HG02870 (cell line): ENCODE measurements at regions not wholly inside any gene's neighbourhood (a gene's known extent, or its start where the extent isn't known, plus 50 kb on each side); places are given as distances from the start of the nearest gene placed in this dataset.
"Not testable (repeated sequence)": the region's sequence is repeated elsewhere in the genome, so short reads cannot be mapped to it uniquely, and the experiment has no call there.

Experiments used
- ATAC-seq: cut with Tn5 transposase; IDR thresholded peaks from one replicate; pipeline ENCODE4 v1.9.1; 2021; ENCODE audit warnings: mild to moderate bottlenecking, moderate library complexity; ENCODE audit not compliant: unreplicated experiment

GRCh38 chr10:63836666-63837442 lies 315.7 kb downstream of the REEP3 start:
- ATAC-seq: no peak

DNA sequence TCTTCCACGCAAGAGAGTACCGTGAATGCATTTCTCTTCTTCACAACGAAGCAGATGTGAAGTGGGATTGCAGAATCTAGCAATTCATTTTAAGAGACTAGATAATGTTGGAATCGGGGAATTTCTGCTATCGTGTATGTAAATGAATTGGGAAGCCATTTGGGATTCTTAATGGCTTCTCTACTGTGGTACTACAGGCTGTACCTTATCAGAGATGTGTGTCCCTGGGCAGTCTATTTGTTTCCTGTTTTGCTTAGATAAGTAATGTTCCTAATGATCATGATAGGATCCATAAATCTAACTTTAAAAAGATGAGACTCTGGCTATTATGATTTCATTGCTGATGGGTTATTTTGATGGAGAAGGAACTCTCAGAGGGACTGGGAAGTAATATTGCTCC lies 320.6 kb downstream of the REEP3 start:
- ATAC-seq: no peak

DNA sequence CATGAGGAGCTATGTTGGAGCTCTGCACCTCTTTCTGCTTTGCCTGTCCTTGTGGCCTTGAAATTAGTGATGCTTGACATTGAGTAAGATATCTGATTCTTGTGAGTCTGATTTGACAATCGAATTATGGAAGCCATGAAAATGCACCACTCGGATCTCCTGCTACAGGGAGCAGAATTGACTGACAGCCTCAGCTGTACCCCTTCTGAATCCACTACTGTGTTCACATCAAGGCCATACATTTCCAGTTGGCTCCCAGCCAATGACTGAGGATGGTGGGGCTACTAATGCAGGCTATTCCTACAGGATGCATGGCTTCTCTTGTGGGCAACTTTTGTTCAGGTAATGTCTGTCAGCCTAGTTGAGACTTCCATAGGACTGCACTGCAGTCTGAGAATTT lies 321.9 kb downstream of the REEP3 start:
- ATAC-seq: no peak

- not testable (repeated sequence) for ATAC-seq
Observed at GRCh38 chr10:63848871-63849270, 327.7 kb downstream of the REEP3 start.

DNA sequence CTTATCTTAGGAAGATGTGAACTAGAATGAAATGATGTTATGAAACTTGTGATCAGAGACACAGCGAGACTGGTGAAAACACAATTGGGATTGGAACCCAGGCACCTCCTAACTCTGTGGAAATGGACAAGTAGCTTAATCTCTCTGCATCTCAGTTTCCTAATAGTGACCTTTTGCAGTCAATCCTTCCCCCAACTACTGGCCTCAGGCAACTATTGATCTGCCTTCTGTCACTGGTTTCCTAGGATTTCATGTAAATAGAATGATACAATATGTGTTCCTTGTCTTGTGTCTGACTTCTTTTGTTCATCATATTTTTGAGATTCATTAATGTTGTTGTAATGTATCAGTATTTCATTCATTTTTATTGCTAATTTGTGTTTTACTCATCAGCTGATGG lies 341.7 kb downstream of the REEP3 start:
- no peak for ATAC-seq

GRCh38 chr10:63865210-63865609 lies 344.0 kb downstream of the REEP3 start:
- ATAC-seq: no peak

GRCh38 chr10:63866075-63866746 lies 345.0 kb downstream of the REEP3 start:
- peak; percentile 92 for ATAC-seq

- peak; percentile 54 for ATAC-seq
Observed at GRCh38 chr10:63866747-63867140, 345.5 kb downstream of the REEP3 start.

- ATAC-seq: no peak
Observed at GRCh38 chr10:63878428-63878827, 357.2 kb downstream of the REEP3 start.

GRCh38 chr10:63883861-63884260 lies 362.7 kb downstream of the REEP3 start:
- no peak for ATAC-seq

- ATAC-seq: no peak
Observed at GRCh38 chr10:63884426-63884825, 363.2 kb downstream of the REEP3 start.

GRCh38 chr10:63885156-63885555 lies 364.0 kb downstream of the REEP3 start:
- ATAC-seq: no peak

GRCh38 chr10:63886281-63887022 lies 365.3 kb downstream of the REEP3 start:
- ATAC-seq: no peak

DNA sequence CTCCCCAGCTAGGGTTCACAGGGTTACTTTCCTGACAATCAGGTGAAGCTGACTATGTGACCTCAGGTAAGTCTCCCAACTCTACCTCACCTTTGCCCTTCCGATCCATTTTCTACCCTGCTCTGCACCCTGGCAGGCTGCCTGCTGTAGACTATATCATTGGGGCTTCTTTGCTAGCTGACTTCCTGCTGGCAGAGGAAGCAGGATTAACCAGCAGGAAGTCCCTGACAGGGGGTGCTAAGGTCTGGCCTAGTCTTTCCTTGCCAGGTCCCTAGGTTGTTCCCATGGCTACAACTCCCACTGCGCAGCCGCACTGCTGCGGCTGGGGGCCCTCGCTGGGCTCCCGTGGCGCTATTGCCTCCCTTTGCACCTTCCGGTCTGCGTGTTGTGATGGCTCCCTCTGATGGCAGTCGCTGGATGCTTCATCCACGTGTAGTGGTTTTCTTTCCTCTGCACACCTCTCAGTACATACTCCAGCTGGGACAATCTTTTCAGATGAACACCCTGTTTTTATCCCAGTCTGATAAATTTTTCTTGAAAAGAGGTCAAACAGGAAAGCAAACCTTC lies 365.9 kb downstream of the REEP3 start:
- no peak for ATAC-seq

- ATAC-seq: no peak
Observed at GRCh38 chr10:63887600-63888370, 366.6 kb downstream of the REEP3 start.

DNA sequence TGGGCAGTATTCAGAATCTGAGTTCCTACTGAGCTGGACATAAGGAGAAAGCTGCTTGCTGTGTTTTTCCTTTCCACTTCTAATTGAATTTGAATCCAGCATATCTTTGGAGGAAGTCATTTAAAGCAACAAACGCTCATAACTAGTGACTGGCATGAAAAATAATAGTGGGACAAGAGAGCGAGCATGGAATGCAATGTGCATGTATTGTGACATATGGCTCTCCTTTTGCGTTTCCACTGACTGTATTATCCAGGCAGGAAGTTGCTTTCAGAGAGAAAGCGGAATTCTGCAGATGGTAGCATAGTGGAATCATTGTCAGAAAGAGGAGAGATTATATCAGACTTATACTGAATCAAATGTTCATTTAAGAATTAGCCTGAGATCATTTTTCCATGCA lies 368.6 kb downstream of the REEP3 start:
- ATAC-seq: no peak

DNA sequence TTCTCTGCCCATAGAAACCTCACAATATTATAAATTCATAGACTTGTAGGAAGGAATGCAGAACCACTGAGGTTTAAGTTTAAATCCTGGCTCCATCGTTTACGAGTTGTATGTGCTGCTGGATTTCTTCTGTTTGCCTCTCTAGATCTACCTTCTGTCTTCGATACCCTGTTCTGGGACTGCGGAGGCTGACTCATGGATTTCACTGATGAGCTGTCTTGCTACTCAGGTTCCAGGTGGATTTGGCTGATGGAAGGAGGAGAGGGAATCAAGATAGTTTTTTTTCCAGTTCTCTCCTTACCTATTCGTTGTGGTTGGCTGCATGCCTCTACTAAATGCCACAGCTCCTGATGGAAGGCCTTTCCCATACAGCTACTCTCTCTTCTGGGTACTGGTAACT lies 375.8 kb downstream of the REEP3 start:
- ATAC-seq: no peak

- ATAC-seq: no peak
Observed at GRCh38 chr10:63899673-63900300, 378.6 kb downstream of the REEP3 start.

DNA sequence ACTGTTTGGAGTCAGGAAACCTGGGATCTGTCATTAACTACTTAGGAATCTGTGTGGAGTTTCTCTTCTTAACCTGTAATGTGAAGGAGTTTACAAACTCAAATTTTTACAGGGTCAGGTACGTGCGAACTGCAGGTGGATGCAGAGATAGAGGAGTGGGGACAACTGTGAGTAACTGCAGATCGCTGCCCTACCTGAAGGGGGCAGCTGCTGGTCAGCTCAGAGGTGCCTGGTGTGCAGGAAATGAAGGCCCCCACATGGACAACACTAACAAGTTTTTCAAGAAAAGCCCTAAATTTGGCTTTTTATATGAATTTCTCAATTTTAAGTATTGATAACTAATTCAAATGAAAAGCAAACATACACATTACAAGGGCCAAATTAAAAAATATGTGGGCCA lies 380.0 kb downstream of the REEP3 start:
- ATAC-seq: no peak

- no peak for ATAC-seq
Observed at GRCh38 chr10:63901881-63902280, 380.7 kb downstream of the REEP3 start.
